ENCODE measurements at regions not wholly inside any gene's neighbourhood (a gene's known extent, or its start where the extent isn't known, plus 50 kb on each side); places are given as distances from the start of the nearest gene placed in this dataset.

DNA sequence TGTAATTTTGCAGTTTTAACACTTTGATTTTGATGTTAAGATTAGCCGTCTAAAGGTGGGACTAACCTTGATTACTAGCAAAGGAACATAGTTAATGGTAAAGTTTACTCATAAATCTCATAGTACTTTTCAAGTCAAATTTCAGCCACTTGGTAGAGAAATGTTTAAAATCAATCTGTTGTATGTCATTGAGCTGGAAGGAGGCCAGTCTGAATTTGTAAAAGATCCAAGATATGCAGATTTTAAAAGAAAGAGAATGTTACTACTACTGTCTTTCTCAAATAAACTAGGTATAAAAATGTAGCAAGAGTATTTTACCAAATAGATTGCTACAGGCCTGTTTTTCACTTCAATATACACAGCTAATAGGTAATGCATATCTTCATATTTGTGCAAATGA is 600.8 kb upstream of the SEL1L start:
- DNase-seq = no peak
- no peaks in the 10 kb centered on the region for H3K9me3 ChIP-seq
- no peaks in the 10 kb centered on the region for H3K4me1 ChIP-seq
- no peak overlapping the region for H3K27ac ChIP-seq
- no peak for ATAC-seq
- H3K27me3 ChIP-seq = no peaks in the 10 kb centered on the region
- TF ChIP-seq, protein P1, sequence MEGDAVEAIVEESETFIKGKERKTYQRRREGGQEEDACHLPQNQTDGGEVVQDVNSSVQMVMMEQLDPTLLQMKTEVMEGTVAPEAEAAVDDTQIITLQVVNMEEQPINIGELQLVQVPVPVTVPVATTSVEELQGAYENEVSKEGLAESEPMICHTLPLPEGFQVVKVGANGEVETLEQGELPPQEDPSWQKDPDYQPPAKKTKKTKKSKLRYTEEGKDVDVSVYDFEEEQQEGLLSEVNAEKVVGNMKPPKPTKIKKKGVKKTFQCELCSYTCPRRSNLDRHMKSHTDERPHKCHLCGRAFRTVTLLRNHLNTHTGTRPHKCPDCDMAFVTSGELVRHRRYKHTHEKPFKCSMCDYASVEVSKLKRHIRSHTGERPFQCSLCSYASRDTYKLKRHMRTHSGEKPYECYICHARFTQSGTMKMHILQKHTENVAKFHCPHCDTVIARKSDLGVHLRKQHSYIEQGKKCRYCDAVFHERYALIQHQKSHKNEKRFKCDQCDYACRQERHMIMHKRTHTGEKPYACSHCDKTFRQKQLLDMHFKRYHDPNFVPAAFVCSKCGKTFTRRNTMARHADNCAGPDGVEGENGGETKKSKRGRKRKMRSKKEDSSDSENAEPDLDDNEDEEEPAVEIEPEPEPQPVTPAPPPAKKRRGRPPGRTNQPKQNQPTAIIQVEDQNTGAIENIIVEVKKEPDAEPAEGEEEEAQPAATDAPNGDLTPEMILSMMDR (IDR thresholded peaks at IDR 0.05) = no peak
- no peak overlapping the region for H3K4me3 ChIP-seq
- intact Hi-C loops (cut with DNase I) = no loop called here
- no peaks in the 10 kb centered on the region for H3K36me3 ChIP-seq

DNA sequence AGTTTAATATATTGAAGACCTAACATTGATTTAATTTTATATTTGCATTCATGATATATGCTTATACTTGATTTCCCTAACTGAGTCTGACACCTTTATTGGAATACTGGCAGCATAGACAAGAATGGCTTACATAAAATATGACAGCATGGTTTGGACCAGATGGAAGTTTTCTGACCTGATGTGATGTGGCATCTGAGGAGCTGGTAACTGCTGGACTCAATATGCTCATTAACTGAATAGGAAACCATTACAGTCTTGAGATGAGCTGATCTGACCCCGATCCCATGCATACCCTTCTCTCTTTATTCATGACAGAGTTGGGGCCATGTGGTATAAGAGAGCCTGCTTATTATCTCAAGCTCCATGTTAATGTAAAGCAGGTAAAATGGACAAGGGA is 604.8 kb upstream of the SEL1L start:
- H3K36me3 ChIP-seq = no peaks in the 10 kb centered on the region
- intact Hi-C loops (cut with DNase I) = no loop called here
- no peaks in the 10 kb centered on the region for H3K4me1 ChIP-seq
- no peaks in the 10 kb centered on the region for H3K27me3 ChIP-seq
- TF ChIP-seq, protein P1 (IDR thresholded peaks at IDR 0.05) = no peak
- no peak overlapping the region for H3K4me3 ChIP-seq
- ATAC-seq = no peak
- DNase-seq = no peak
- H3K9me3 ChIP-seq = peaks cover 4% of the 10 kb centered on the region
- no peak overlapping the region for H3K27ac ChIP-seq

DNA sequence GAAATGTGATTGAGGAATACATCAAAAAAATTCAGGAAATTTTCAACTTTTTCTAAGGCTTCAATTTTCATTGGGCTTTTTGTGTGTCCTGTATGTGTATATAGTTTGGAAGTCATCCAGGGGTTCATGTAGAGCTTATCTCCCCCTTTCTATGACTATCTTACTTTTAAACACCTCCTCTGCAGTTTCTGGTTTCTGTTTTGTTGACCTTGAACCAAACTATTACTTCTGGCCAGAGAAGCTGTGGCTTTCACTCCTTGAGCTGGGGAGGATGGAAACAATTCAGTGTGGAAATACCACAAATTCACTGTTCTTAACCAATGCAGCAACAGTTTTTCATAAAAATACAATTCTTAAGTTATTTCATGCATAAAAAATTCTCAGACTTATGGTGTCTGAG is 613.2 kb upstream of the SEL1L start:
- Histone ChIP-seq H3K27me3 (no peaks in the 10 kb centered on the region), H3K4me3 (no peak overlapping the region), H3K9me3 (no peaks in the 10 kb centered on the region), H3K4me1 (no peaks in the 10 kb centered on the region), H3K36me3 (no peaks in the 10 kb centered on the region), H3K27ac (no peak overlapping the region)
- TF ChIP-seq, protein P1 (IDR thresholded peaks at IDR 0.05) = no peak
- intact Hi-C loops (cut with DNase I) = no loop called here
- no peak for ATAC-seq
- no peak for DNase-seq

DNA sequence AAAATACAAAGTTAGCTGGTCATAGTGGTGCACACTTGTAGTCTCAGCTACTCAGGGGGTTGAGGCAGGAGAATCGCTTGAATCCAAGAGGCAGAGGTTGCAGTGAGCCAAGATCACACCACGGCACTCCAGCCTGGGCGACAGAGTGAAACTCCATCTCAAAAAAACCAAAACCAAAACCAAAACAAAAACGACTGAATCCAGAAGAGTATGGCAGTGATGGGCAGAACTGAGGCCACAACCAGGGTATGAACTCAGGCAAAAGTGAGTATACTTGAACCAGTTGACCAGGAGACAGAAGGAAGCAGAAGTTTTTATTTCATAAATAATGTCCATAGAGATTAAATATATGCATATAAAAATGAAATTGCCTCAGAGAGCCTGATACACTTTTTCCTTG is 620.0 kb upstream of the SEL1L start:
- Histone ChIP-seq H3K9me3 (no peaks in the 10 kb centered on the region), H3K27ac (no peak overlapping the region), H3K27me3 (no peaks in the 10 kb centered on the region), H3K36me3 (no peaks in the 10 kb centered on the region), H3K4me3 (no peak overlapping the region), H3K4me1 (no peaks in the 10 kb centered on the region)
- ATAC-seq = no peak
- no peak for DNase-seq
- TF ChIP-seq, protein P1 (IDR thresholded peaks at IDR 0.05) = no peak
- intact Hi-C loops (cut with DNase I) = no loop called here

DNA sequence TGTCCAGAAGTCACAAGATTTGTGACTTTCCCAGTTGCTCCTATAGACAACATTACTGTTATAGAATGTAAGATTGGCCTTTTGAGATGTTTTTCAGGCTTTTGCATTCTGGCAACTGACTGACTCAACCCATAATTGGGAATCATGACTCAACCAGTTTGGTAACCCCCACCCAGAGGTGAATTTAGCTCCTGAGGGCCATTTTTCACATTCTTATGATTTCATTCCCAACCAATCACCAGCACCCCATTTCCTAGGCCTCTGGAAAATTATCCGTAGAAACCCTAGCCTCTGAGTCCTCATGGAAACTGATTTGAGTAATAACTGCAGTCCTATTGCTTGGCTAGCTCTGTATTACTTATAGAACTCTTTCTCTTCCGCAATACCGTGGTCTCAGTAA is 626.0 kb upstream of the SEL1L start:
- no peak for ATAC-seq

DNA sequence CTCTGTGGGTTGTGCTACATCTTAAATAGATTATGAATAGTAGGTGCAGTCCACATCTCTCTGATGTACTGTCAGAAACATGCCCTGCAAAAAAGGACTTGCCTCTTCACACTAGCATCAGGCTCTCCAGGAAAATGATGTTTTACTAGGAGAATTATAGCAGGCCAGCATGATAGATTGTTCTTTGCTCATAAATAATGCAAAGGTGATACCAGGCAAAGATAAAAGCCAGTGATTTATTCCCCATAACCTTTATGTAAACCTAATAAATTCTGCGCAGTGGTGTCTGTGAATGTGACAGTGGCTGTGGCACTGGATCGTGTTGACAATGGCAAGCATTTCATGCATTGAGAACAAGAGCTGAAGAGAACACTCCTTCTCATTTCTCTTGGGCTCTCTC is 646.5 kb upstream of the SEL1L start:
- Histone ChIP-seq H3K4me3 (no peak overlapping the region), H3K9me3 (no peaks in the 10 kb centered on the region), H3K27ac (no peak overlapping the region), H3K36me3 (no peaks in the 10 kb centered on the region), H3K4me1 (no peaks in the 10 kb centered on the region), H3K27me3 (no peaks in the 10 kb centered on the region)
- DNase-seq (no peak), ATAC-seq (no peak)
- TF ChIP-seq, protein P1 (IDR thresholded peaks at IDR 0.05) = no peak
- intact Hi-C loops (cut with DNase I) = no loop called here

More for the DNA sequence above, 626.0 kb upstream of the SEL1L start:
- Histone ChIP-seq H3K36me3 (no peaks in the 10 kb centered on the region), H3K9me3 (no peaks in the 10 kb centered on the region), H3K27me3 (no peaks in the 10 kb centered on the region), H3K4me3 (no peak overlapping the region), H3K4me1 (no peaks in the 10 kb centered on the region), H3K27ac (no peak overlapping the region)
- TF ChIP-seq, protein P1 (IDR thresholded peaks at IDR 0.05) = no peak
- intact Hi-C loops (cut with DNase I) = no loop called here
- DNase-seq = no peak
